Fibroblast of pulmonary artery (primary cell): ENCODE measurements at regions not wholly inside any gene's neighbourhood (a gene's known extent, or its start where the extent isn't known, plus 50 kb on each side); places are given as distances from the start of the nearest gene placed in this dataset.

ENCODE experiments used
- DNase-seq: peaks from one replicate; pipeline ENCODE4 v3.0.0-alpha.2; 2010; ENCODE audit warnings: low read depth
- H3K4me3 ChIP-seq: replicated peaks from 2 replicates; pipeline ENCODE4 v1.5.1; 2011; ENCODE audit warnings: low read depth, mild to moderate bottlenecking, control low read depth, low read length, moderate library complexity
- CTCF ChIP-seq: IDR thresholded peaks from 2 replicates; pipeline ENCODE4 v1.5.1; 2011; ENCODE audit warnings: mild to moderate bottlenecking, control low read depth, low read length, inconsistent platforms; ENCODE audit errors: missing control alignments

GRCh38 chr6:18600255-18600654, 213.1 kb downstream of the RNF144B start:
- no peak overlapping the region for H3K4me3 ChIP-seq
- TF ChIP-seq CTCF, result no peak
- DNase-seq, result no peak

- H3K4me3 ChIP-seq, result no peak overlapping the region
- TF ChIP-seq CTCF, result no peak
- no peak for DNase-seq
These were observed 214.4 kb downstream of the RNF144B start for GRCh38 chr6:18601516-18602020.

- H3K4me3 ChIP-seq, result no peak overlapping the region
- no peak for DNase-seq
- no peak for TF ChIP-seq CTCF
These were observed 215.8 kb downstream of the RNF144B start for GRCh38 chr6:18602931-18603330.

- DNase-seq, result no peak
- no peak overlapping the region for H3K4me3 ChIP-seq
- TF ChIP-seq CTCF, result no peak
These were observed 216.2 kb downstream of the RNF144B start for GRCh38 chr6:18603361-18603760.

DNA sequence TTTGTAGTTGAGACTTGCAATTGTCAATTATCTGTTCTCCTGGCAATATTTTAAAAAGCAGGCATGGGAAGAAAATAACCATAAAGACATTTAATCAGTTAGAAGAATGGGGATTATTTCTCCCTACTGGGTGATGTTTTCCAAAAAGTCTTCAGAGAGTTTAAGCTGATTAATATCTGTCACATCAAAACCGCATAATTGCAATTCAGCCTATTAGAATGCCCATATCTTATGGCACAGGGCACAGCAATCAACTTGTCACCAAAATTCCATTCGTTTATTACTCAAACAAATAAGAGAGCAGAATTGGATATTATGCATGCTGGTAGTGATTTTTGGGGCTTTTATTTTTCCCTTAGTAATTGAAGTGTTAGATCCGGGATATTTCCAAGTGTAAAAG, 218.7 kb downstream of the RNF144B start:
- no peak for TF ChIP-seq CTCF
- no peak for DNase-seq
- H3K4me3 ChIP-seq, result no peak overlapping the region

- DNase-seq, result no peak
- H3K4me3 ChIP-seq, result no peak overlapping the region
- no peak for TF ChIP-seq CTCF
These were observed 222.6 kb downstream of the RNF144B start for GRCh38 chr6:18609715-18610114.

DNA sequence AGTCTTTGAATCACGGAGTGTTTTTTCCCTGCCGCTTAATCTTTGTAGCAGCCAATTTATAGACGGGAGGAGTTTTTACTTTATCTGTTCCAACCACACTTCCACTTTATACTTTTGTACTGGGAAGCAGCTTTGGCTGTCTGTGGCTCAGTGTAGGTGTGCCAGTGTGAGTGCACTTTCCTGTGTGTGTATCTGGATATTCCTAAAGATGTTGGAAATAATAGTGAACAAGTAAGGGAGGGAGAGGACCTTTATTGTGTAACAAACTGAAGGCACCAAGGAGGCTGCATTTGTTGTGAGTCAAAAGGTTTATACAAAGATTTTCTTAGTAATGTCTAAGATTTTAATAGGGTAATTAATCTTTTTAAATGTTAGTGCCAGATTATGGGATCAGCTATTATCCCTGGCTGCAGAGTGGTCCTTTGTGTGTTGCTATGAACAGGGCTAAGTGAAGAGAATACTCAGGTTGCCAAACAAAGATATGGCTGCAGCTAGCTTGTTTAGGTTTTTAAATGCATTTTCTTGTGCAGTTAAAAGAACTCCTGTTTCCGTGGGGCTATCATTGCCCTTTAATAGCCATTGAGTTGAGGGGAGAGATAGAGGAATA, 226.3 kb downstream of the RNF144B start:
- TF ChIP-seq CTCF, result no peak
- no peak overlapping the region for H3K4me3 ChIP-seq
- no peak for DNase-seq
